Epithelial cell of proximal tubule (primary cell): ENCODE measurements at regions not wholly inside any gene's neighbourhood (a gene's known extent, or its start where the extent isn't known, plus 50 kb on each side); places are given as distances from the start of the nearest gene placed in this dataset.
"Not testable (repeated sequence)": the region's sequence is repeated elsewhere in the genome, so short reads cannot be mapped to it uniquely, and the experiment has no call there.

Experiments used
- DNase-seq: peaks from one replicate; pipeline ENCODE4 v3.0.0-alpha.2; 2011; ENCODE audit warnings: low read depth
- H3K4me3 ChIP-seq: 2 replicates; pipeline ENCODE4 v1.5.1; 2011; ENCODE audit warnings: low read depth, mild to moderate bottlenecking, low read length
- CTCF ChIP-seq: conservative IDR thresholded peaks from 2 replicates; pipeline ENCODE4 v1.5.1; 2012; ENCODE audit warnings: low read depth, mild to moderate bottlenecking, low read length

GRCh38 chr12:47340411-47341015, 260.8 kb upstream of the AMIGO2 start:
- no peak overlapping the region for H3K4me3 ChIP-seq
- TF ChIP-seq CTCF = no peak
- no peak for DNase-seq

- TF ChIP-seq CTCF = no peak
- no peak overlapping the region for H3K4me3 ChIP-seq
- DNase-seq = no peak
Measured at GRCh38 chr12:47337581-47337980, 257.8 kb upstream of the AMIGO2 start.

GRCh38 chr12:47333271-47333858, 253.6 kb upstream of the AMIGO2 start:
- DNase-seq, H3K4me3 ChIP-seq: not testable (repeated sequence)

- H3K4me3 ChIP-seq = no peak overlapping the region
- TF ChIP-seq CTCF = no peak
- DNase-seq = no peak
Measured at GRCh38 chr12:47328831-47329545, 249.2 kb upstream of the AMIGO2 start.

- no peak for TF ChIP-seq CTCF
- no peak for DNase-seq
Measured at GRCh38 chr12:47326190-47326589, 246.4 kb upstream of the AMIGO2 start.

GRCh38 chr12:47323802-47324201, 244.0 kb upstream of the AMIGO2 start:
- no peak for DNase-seq
- no peak overlapping the region for H3K4me3 ChIP-seq
- no peak for TF ChIP-seq CTCF

More at GRCh38 chr12:47326190-47326589, 246.4 kb upstream of the AMIGO2 start:
- no peak overlapping the region for H3K4me3 ChIP-seq

- no peak for TF ChIP-seq CTCF
- DNase-seq = no peak
- H3K4me3 ChIP-seq = no peak overlapping the region
Measured at GRCh38 chr12:47321436-47321835, 241.7 kb upstream of the AMIGO2 start.
